Body of pancreas (tissue), 4 donors: ENCODE measurements at regions not wholly inside any gene's neighbourhood (a gene's known extent, or its start where the extent isn't known, plus 50 kb on each side); places are given as distances from the start of the nearest gene placed in this dataset.

Experiments used
- POLR2A ChIP-seq, 3 donors: fragments of 450-650 bp; IDR thresholded peaks; one replicate each; pipeline ENCODE4 v1.6.1; 2016; ENCODE audit warnings: antibody characterized with exemption in 3 of 3, mild to moderate bottlenecking in 2 of 3
- TF ChIP-seq, protein P1 (sequence below), 7 experiments: fragments of 450-650 bp in 4 of 7; fragments of 200-600 bp in 3 of 7; sonication (generic) in 3 of 7; IDR thresholded peaks; one replicate each; pipeline ENCODE4 v1.5.1; 2016 to 2019; ENCODE audit warnings: antibody characterized with exemption in 7 of 7

DNA sequence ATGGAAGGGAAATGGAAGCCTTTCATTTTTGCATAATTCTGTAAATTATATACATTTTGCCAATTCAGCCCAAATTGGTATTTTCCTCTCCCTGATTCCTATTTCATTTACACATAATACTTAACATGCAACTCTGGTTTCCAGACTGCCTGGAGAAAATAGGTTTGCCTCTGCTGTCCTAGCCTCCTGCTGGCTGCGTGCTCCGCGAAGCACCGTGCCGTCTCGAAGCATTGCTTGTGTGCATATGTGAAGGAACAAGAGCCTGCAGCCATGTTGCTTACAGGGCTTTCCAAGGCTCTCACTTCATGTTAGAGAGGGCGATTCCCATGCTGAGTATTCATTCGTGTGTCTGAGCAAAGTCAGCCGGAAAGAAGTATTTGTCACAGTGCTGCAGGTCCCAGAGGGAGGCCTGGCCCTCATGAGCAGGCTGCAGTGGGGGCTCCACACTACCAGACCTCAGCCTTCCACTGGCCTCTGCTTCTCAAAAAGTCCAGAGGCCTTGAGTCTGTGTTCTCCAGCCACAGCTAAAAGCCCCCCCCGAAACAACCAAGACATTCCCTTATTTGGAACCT, 66.5 kb downstream of the CLRN3 start:
- TF ChIP-seq, protein P1, sequence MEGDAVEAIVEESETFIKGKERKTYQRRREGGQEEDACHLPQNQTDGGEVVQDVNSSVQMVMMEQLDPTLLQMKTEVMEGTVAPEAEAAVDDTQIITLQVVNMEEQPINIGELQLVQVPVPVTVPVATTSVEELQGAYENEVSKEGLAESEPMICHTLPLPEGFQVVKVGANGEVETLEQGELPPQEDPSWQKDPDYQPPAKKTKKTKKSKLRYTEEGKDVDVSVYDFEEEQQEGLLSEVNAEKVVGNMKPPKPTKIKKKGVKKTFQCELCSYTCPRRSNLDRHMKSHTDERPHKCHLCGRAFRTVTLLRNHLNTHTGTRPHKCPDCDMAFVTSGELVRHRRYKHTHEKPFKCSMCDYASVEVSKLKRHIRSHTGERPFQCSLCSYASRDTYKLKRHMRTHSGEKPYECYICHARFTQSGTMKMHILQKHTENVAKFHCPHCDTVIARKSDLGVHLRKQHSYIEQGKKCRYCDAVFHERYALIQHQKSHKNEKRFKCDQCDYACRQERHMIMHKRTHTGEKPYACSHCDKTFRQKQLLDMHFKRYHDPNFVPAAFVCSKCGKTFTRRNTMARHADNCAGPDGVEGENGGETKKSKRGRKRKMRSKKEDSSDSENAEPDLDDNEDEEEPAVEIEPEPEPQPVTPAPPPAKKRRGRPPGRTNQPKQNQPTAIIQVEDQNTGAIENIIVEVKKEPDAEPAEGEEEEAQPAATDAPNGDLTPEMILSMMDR (IDR thresholded peaks at IDR 0.05), result no peak
- no peak for TF ChIP-seq POLR2A (IDR thresholded peaks at IDR 0.05)
